Esophagus (tissue), 2 donors: ENCODE measurements at regions not wholly inside any gene's neighbourhood (a gene's known extent, or its start where the extent isn't known, plus 50 kb on each side); places are given as distances from the start of the nearest gene placed in this dataset.

Source experiments
- H3K27ac ChIP-seq, 2 donors: one replicate each; pipeline ENCODE4 v1.5.1; 2013; ENCODE audit warnings: low read depth in 2 of 2, mild to moderate bottlenecking in 2 of 2, inconsistent platforms in 1 of 2, low read length in 1 of 2, moderate library complexity in 1 of 2
- H3K27me3 ChIP-seq, 2 donors: one replicate each; pipeline ENCODE4 v1.6.1; 2013; ENCODE audit warnings: low read length in 2 of 2, control low read depth in 1 of 2, mild to moderate bottlenecking in 1 of 2; ENCODE audit not compliant: insufficient read depth in 2 of 2, control insufficient read depth in 1 of 2
- H3K36me3 ChIP-seq, 2 donors: one replicate each; pipeline ENCODE4 v1.6.1; 2013; ENCODE audit warnings: low read length in 1 of 2; ENCODE audit not compliant: control insufficient read depth in 2 of 2, insufficient read depth in 2 of 2
- H3K4me1 ChIP-seq, 2 donors: one replicate each; pipeline ENCODE4 v1.6.1; 2013; ENCODE audit warnings: low read length in 1 of 2; ENCODE audit not compliant: control insufficient read depth in 2 of 2, insufficient read depth in 2 of 2
- H3K4me3 ChIP-seq, 2 donors: one replicate each; pipeline ENCODE4 v1.5.1; 2013; ENCODE audit warnings: low read length in 2 of 2, mild to moderate bottlenecking in 2 of 2, low read depth in 1 of 2, moderate library complexity in 1 of 2
- H3K9me3 ChIP-seq, 2 donors: one replicate each; pipeline ENCODE4 v1.6.1; 2013; ENCODE audit warnings: mild to moderate bottlenecking in 2 of 2, low read depth in 1 of 2, low read length in 1 of 2, moderate library complexity in 1 of 2; ENCODE audit not compliant: control insufficient read depth in 2 of 2, insufficient read depth in 1 of 2
- WGBS, 2 donors: extraction: QIAGEN DNeasy Blood & Tissue Kit; methylation state at CpG; one replicate each; pipeline ENCODE4 v1.1.7; 2013; 5-methylcytosine and 5-hydroxymethylcytosine counted together
- donor health status: healthy with polysubstance abuse.
- donor health status: Bipolar disorder and iron deficiency.

GRCh38 chr1:234992065-234992464 lies 136.6 kb downstream of the TOMM20 start:
- Histone ChIP-seq H3K4me1 (peaks cover 0 to 9% of the 10 kb centered on the region in 2 donors), H3K9me3 (no peaks in the 10 kb centered on the region), H3K27me3 (no peaks in the 10 kb centered on the region), H3K27ac (no peak overlapping the region), H3K4me3 (no peak overlapping the region), H3K36me3 (no peaks in the 10 kb centered on the region)
- 91 to 95% methylated on average over 3 of the region's 3 CpGs for WGBS, 2 donors

- H3K27ac ChIP-seq: no peak overlapping the region
- H3K4me1 ChIP-seq: peaks cover 0 to 10% of the 10 kb centered on the region in 2 donors
- H3K27me3 ChIP-seq: no peaks in the 10 kb centered on the region
- no peak overlapping the region for H3K4me3 ChIP-seq
- 91 to 94% methylated on average over 9 of the region's 9 CpGs for WGBS, 2 donors
- no peaks in the 10 kb centered on the region for H3K9me3 ChIP-seq
- no peaks in the 10 kb centered on the region for H3K36me3 ChIP-seq
Measured at GRCh38 chr1:234990874-234991801, 137.5 kb downstream of the TOMM20 start.

DNA sequence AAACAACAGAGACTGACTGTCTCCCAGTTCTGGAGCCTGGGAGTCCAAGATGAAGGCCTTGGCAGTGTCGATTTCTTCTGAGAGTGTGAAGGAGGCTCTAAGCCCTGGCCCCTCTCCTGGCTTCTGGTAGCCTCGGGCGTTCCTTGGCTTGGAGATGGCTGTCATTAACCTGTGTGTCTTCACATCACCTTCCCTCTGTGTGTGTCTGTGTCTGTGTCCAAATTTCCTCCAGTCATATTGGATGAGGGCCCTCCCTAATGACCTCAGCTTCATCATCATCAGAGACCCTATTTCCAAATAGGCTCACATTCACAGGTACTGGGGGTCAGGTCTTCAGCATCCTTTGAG lies 138.3 kb downstream of the TOMM20 start:
- Histone ChIP-seq H3K27me3 (no peaks in the 10 kb centered on the region), H3K36me3 (no peaks in the 10 kb centered on the region), H3K9me3 (no peaks in the 10 kb centered on the region), H3K27ac (peak overlapping the region in 1 of 2 donors; percentile 44), H3K4me3 (no peak overlapping the region), H3K4me1 (peaks cover 0 to 10% of the 10 kb centered on the region in 2 donors)
- 74 to 82% methylated on average over 3 of the region's 3 CpGs for WGBS, 2 donors

DNA sequence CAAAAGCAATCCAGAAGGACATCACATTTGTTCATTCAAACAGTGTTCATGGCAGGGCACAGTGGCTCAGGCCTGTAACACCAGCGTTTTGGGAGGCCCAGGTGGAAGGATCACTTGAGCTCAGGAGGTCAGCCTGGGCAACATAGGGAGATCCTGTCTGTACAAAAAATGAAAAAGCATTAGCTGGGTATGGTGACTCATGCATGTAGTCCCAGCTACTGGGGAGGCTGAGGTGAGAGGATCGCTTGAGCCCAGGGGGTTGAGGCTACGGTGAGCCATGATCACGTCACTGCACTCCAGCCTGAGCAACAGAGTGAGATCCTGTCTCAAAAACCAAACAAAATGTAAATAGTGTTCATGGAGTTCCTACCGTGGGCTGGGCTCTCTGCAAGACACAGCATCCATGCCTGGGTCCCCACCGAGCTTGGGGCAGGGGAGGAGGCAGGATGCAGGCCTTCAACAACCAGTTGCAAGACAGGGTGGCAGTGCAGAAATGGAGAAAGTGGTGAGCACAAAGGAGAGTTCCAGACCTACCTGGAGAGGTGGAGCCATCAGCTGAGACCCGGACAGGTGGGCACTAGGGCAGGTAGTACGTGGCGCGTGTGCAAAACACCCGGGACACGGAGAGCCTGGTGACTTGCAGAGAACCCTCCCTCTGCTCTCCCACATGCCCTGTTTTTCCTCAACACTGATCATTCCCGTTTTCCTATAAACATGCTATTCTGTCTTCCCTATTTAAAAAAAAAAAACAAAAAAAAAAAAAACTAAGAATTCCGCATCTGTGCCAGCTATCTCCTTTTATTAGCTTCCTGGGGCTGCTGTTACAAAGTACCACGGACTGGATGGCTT lies 138.9 kb downstream of the TOMM20 start:
- Histone ChIP-seq H3K27ac (peak overlapping the region in 1 of 2 donors; percentile 57), H3K4me3 (no peak overlapping the region), H3K36me3 (no peaks in the 10 kb centered on the region), H3K9me3 (no peaks in the 10 kb centered on the region), H3K4me1 (peaks cover 0 to 15% of the 10 kb centered on the region in 2 donors), H3K27me3 (no peaks in the 10 kb centered on the region)
- WGBS, 2 donors: 89% methylated on average over 15 of the region's 15 CpGs

GRCh38 chr1:234989019-234989418 lies 139.6 kb downstream of the TOMM20 start:
- Histone ChIP-seq H3K9me3 (no peaks in the 10 kb centered on the region), H3K27ac (peak overlapping the region in 1 of 2 donors; percentile 15), H3K4me3 (no peak overlapping the region), H3K27me3 (no peaks in the 10 kb centered on the region), H3K4me1 (peaks cover 0 to 15% of the 10 kb centered on the region in 2 donors), H3K36me3 (no peaks in the 10 kb centered on the region)
- 83 to 91% methylated on average over 6 of the region's 6 CpGs for WGBS, 2 donors

- H3K27ac ChIP-seq: peak overlapping the region in 1 of 2 donors; percentile 48
- H3K9me3 ChIP-seq: no peaks in the 10 kb centered on the region
- H3K4me3 ChIP-seq: no peak overlapping the region
- H3K4me1 ChIP-seq: peaks cover 0 to 15% of the 10 kb centered on the region in 2 donors
- H3K36me3 ChIP-seq: no peaks in the 10 kb centered on the region
- WGBS, 2 donors: 91 to 92% methylated on average over 4 of the region's 4 CpGs
- no peaks in the 10 kb centered on the region for H3K27me3 ChIP-seq
Measured at GRCh38 chr1:234988536-234988935, 140.1 kb downstream of the TOMM20 start.

DNA sequence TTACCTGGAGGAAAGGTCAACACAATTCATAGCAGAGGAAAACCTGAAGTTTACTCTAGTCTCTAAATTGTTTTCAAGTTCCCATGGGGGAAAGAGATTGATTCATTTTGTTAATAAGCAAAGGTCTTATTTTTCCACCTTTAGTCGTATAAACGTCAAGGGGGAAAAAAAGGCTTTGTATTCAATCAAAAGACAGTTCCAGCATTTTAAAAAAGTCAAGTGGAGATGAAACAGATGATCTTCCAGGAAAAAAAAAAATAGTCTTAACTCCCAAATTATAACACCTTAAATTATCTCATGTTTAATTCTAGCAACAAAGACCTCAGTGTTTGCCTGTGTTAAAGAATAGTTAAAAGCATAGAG lies 140.5 kb downstream of the TOMM20 start:
- 54 to 60% methylated on average over 2 of the region's 2 CpGs for WGBS, 2 donors

DNA sequence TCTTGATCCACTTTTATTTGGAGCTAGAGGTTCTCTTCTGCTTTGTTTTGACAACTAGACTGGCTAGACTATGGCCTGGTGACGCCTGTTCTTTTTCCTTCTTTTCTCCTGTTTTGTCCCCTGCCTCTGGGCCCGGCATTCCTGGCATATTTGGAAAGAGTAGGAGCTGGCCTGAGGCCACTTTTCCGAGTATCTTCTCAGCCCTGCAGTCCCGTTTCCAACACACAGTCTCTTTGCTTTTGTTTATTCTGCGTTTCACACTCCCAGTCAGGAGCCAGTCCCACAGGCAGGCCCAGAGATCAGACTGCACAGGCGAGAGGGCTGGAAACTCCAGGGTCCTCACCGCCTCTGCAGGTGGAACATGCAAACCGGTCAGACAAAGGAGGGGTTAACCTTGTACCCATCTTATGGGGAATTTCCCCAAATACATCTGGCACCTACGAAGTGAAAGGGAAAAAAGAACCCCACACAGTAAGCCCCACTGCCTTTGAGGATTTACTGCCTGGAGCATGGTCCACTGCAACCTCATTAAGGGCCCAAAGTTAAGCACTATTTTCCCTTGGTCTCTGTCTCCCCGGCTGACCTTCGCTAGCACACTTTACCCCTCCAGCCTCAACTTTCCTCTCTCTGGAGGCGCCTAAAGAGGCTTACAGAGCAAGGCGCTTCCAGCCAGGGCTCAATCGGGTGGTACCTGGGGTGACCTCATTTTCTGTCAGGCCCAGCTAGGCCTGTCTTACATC lies 141.1 kb downstream of the TOMM20 start:
- no peaks in the 10 kb centered on the region for H3K27me3 ChIP-seq
- peaks cover 0 to 15% of the 10 kb centered on the region in 2 donors for H3K4me1 ChIP-seq
- H3K27ac ChIP-seq: peak overlapping the region; percentile 86 to 94
- no peaks in the 10 kb centered on the region for H3K9me3 ChIP-seq
- no peaks in the 10 kb centered on the region for H3K36me3 ChIP-seq
- WGBS, 2 donors: 31% methylated on average over 14 of the region's 14 CpGs
- H3K4me3 ChIP-seq: no peak overlapping the region

More for the DNA sequence above, 140.5 kb downstream of the TOMM20 start:
- Histone ChIP-seq H3K36me3 (no peaks in the 10 kb centered on the region), H3K4me3 (no peak overlapping the region), H3K9me3 (no peaks in the 10 kb centered on the region), H3K27me3 (no peaks in the 10 kb centered on the region), H3K27ac (peak overlapping the region; percentile 86 to 94), H3K4me1 (peaks cover 0 to 15% of the 10 kb centered on the region in 2 donors)

DNA sequence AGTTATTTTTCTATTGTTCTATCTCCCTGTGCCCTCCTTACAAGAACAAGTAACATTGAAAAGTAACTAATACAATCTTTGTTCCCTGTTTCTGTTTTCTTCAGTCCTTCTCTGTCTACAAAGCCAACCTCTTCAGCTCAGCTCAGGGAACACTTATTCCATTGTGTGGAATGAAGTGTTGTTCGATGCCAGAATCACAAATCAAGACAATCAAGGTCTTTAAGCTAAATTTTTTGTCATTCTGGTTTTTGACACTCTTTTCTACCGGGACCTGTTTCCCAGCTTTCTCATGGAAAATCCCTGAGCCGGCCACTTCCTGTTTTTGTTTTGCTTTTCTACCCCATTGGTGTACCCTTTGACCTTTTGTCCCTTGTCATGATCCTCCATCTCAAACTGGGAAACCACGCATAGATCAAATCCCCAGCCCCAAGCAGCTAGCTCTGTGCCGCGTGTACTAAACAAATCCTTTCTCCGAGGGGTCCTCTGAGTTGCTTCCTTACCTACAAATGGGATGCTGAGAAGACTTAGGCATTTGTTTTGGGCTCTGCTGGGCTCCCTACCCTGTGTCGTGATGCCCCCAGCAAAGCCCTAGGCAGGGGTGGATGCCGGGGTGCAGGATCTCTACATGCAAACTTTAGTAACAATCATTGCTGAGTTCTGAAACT lies 141.8 kb downstream of the TOMM20 start:
- H3K4me1 ChIP-seq: peaks cover 0 to 15% of the 10 kb centered on the region in 2 donors
- WGBS, 2 donors: 48 to 50% methylated on average over 9 of the region's 9 CpGs
- peak overlapping the region; percentile 86 to 94 for H3K27ac ChIP-seq

More for the DNA sequence above, 141.8 kb downstream of the TOMM20 start:
- H3K36me3 ChIP-seq: no peaks in the 10 kb centered on the region
- H3K27me3 ChIP-seq: no peaks in the 10 kb centered on the region
- H3K4me3 ChIP-seq: no peak overlapping the region
- no peaks in the 10 kb centered on the region for H3K9me3 ChIP-seq
